Ecto neural progenitor cell (in vitro differentiated cells): ENCODE measurements at regions not wholly inside any gene's neighbourhood (a gene's known extent, or its start where the extent isn't known, plus 50 kb on each side); places are given as distances from the start of the nearest gene placed in this dataset.
"Not testable (repeated sequence)": the region's sequence is repeated elsewhere in the genome, so short reads cannot be mapped to it uniquely, and the experiment has no call there.

Experiments
- DNase-seq: peaks from one replicate; pipeline ENCODE4 v3.0.0-alpha.2; 2018; ENCODE audit warnings: low spot score

DNA sequence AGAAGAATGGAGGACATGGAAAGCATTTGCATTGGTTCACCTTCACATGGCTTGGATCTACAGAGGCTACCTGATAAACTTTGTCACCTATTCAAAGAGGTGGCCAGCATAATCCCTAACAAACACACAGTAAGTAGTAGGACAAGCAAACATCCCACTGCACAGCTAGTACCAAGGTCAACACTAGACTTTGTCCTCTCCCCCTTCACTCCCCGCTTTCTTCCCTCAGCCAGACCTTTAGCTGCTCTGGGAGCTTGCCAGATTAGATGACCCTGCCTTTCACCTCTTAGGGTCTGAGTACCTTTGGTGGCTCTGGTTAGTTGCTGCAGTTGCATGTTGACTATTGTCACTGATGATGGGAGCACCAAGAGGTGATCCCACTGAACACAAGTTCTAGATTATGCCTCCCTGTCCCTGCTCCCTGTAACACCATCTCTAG is 211.3 kb downstream of the CCDC74A start:
- not testable (repeated sequence) for DNase-seq

DNA sequence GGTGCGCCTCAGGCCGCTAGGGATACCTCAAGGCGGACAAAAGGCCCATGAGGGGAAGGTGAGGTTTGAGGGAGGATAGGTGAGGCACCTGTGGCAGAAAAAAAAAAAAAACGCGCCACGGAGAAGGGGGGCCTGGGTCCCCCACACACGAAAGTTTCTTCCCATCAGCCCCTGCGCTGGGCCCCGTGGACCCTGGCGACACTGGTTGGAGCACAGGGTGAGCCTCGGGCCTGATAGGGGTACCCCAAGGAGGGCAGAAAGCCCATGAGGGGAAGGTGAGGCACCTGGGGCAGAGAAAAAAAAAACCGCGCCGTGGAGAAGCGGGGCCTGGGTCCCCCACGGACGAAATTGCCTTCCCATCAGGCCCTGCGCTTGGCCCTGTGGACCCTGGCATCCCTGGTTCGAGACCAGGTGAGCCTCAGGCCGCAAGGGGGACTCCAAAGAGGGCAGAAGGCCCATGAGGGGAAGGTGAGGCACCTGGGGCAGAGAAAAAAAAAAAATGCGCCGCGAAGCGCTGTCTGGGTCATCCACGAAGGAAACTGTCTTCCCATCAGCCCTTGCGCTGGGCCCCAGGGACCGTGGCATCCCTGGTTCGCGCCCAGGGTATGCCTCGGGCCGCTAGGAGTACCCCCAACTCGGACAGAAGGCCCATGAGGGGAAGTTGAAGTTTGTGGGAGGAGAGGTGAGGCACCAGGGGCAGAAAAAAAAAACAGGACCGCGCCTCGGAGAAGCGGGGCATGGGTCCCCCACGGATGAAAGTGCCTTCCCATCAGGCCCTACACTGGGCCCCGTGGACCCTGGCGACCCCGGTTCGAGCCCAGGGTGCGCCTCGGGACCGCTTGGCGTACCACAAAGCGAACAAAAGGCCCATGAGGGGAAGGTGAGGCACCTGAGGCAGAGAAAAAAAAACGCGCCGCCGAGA is 226.2 kb downstream of the CCDC74A start:
- no peak for DNase-seq

DNA sequence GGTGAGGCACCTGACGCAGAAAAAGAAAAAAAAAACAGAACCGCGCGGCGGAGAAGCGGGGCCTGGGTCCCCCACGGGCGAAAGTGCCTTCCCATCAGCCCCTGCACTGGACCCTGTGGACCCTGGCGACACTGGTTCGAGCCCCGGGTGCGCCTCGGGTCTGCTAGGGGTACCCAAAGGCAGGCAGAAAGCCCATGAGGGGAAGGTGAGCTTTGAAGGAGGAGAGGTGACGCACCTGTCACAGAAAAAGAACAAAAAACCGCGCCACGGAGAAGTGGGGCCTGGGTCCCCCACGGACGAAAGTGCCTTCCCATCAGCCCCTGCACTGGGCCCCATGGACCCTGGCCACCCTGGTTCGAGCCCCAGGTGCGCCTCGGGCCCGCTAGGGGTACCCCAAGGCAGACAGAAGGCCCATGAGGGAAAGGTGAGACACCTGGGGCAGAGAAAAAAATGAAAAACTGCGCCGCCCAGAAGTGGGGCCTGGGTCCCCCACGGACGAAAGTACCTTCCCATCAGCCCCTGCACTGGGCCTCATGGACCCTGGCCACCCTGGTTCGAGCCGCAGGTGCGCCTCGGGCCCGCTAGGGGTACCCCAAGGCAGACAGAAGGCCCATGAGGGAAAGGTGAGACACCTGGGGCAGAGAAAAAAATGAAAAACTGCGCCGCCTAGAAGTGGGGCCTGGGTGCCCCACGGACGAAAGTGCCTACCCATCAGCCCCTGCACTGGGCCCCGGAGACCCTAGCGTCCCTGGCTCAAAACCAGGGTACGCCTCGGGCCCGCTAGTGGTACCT is 227.4 kb downstream of the CCDC74A start:
- DNase-seq: no peak

DNA sequence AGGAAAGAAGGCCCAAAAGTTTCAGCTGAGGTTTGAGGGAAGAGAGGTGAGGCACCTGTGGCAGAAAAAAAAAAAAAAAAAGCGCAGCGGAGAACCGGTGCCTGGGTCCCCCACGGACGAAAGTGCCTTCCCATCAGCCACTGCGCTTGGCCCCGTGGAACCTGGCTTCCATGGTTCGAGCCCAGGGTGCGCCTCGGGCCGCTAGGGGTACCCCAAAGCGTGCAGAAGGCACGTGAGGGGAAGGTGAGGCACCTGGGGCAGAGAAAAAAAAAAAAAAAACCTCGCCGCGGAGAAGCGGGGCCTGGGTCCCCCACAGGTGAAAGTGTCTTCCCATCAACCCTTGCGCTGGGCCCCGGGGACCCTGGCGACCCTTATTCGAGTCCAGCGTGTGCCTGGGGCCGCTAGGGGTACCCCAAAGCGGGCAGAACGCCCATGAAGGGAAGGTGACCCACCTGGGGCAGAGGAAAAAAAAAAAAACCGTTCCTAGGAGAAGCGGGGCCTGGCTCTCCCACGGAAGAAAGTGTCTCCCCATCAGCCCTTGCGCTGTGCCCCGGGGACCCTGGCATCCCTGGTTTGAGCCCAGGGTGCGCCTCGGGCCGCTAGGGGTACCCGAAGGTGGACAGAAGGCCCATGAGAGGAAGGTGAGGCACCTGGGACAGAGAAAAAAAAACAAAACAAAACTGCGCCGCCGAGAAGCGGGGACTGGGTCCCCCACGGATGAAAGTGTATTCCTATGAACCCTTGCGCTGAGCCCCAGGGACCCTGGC is 228.6 kb downstream of the CCDC74A start:
- no peak for DNase-seq

DNA sequence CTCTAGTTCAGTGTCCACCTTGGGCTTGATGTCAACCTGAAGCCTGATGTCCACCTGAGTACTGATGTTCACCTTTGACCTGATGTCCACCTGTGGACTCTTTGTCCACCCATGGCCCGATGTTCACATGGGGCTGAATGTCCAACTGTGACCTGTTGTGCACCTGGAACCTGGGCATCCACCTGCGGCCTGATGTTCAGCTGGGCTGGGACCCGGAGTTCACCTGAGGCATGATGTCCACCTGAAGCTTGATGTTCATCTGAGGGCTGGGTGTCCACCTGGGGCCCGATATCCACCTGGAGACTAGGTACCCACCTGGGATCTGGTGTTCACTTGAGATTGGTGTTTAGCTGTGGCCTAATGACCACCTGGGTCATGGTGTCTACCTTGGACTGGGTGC is 231.3 kb downstream of the CCDC74A start:
- DNase-seq: not testable (repeated sequence)

DNA sequence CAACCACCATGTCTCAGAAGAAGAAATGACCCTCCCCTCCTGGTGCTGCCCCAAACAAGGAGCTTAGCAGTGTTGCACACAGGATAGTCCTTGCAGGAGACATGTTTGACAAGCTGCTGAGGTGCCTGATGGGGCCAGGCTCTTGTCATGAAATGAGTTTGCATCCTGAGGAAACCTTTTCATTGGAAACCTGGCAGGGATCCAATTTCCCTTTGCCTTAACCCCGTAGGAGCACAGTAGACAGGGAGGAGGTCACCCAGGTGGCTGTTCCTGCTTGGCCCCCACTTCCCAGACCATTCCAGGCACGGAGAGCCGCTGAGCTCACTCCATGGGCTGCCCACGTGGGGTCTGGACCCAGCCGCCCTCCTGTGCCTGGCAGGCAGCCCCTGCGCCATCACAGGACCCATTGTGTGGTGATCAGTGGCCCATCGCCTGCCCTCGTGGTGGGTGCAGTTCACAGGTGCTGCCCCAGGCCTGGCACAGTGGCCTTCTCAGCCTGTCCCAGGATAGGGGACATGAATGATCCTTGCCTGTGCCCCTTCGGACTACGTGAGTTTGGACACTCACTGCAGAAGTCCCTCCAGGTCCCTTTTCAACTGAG is 247.4 kb downstream of the CCDC74A start:
- not testable (repeated sequence) for DNase-seq

DNA sequence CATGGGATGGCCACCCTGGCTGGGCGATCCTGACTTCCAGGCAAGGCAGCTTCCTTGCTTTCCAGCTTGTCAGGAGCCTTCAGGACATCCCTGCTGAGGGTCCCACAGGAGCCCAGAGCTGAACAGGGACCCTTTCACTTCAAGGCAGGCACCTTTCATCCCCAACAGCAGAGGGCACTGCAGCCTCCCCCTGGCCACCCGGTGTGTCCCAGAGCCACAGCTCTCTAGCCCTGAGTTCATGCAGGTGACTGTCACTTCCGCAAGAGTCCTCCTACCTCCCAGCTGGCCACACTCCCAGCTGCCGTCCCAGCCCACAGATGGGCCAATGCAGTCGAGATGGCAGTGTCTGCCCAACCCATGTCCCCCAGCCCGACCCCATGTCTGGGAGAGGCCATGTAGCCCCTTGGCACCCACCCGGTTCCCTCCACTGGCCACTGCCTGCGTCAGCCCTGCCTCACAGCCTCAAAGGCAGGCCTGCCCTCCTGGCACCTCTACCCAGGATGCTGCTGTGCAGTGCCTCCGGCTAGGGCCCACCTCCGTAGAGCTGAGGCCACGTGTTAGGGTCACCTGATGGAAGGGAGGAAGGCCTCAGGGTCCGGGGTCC is 248.3 kb downstream of the CCDC74A start:
- DNase-seq: not testable (repeated sequence)

DNA sequence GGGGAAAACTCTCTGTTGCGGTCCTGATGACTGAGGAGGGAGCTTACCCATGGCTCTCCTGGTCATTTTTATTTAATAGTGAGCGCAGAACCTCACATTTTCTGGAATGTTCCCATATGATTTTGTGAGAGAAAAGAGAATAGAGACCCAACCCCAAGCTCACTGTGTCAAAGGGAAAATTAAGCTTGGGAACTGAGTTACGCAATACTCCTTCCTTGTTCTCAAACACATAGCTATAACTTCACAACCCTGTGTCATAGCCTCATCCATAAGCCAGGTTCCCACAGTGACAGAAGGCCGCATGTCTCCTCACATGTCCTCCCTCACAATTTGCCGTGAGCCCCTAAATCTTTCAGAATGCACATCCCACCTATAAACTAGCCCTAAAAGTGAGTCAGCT is 252.8 kb downstream of the CCDC74A start:
- DNase-seq: not testable (repeated sequence)

DNA sequence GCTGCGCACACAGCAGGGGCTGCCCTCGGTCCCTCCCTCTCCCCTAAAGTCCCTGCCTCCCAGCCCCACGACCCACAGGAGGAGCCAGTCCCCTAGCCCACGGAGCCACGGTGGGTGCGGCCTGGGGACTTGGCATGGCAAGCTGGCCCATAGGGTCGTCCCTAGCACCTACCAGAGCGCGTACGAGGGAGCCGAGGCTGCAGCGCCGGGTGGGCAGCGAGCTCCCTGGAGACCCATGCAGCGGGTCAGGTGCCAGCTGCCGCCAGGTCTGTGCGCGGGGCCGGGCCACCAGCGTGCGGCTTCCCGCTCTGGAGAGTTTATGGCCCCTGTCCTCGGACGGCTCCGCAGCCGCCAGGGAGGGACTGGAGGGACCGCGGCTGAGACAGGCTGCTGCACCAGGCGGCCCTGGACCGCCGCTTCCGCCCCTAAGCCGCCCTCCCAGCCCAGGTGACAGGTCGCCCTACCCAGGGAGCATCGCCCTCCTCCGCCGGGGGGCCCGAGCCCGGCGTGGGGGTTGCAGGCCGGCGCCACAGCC is 273.6 kb downstream of the CCDC74A start:
- DNase-seq: no peak

DNA sequence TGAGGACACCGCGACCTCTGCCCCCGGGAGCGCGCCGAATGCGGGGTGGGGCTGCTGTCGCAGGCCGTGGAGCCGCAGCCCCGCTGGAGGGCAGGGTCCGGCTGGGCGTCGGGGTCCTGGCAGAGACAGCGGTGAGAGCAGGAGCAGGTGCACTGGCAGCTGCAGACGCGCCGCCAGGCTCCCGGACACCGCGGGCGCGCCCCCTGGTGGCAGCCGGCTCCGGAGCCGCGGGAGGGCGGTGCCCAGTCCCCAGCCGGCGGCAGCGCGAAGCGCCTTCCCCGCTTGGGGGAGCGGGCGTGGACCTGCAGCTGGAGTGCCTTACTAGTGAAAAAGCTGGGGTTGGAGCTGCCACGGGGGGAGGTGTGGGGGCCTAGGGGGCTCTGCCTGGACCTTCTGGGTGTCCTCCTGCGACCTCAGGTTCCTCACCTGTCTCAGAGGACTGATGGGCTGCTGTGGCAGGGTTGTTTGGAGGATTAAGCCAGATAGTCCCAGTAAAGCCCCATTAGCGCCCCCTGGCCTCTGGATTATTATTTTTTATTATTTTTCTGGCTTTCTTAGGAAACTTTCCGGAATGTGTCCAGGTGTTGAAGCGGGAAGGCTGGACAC is 274.2 kb downstream of the CCDC74A start:
- peak; percentile 85 for DNase-seq

DNA sequence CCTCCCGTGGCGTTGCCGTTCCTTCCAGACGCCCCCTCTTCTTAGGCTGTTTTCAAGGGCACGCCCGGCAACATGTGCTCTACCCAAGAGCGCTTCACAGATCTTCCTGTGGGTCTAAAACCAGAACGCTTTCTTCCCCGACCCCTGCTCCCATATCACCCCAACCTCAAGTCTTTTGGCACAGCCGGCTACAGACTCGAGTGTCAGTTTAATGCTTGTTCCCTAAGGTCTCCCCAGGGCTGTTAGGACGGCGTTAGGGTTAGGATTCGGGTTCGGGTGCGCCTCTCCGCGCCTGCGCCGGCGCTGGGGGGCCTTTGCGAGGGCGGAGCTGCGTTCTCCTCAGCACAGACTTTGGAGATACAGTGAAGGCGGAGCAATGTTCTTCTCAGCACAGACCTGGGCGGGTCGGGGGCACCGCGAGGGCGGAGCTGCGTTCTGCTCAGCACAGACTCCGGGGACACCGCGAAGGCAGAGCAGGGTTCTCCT is 274.7 kb downstream of the CCDC74A start:
- DNase-seq: peak; percentile 75

DNA sequence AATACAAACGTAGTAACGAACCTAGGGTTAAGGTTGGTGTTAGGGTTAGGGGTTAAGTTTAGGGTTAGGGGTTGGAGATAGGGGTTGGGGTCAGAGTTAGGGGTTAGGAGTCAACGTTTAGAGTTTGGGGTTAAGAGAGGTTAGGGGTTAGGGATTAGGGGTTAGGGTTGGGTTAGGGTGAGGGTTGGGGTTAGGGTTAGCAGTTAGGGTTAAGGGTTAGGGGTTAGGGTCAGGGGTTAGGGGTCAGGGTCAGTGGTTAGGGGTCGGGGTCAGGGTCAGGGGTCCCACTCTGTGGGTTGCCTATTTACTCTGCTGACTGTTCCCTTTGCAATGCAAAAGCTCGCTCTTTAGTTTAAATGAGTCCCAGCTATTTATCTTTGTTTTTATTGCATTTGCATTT is 275.5 kb downstream of the CCDC74A start:
- not testable (repeated sequence) for DNase-seq

DNA sequence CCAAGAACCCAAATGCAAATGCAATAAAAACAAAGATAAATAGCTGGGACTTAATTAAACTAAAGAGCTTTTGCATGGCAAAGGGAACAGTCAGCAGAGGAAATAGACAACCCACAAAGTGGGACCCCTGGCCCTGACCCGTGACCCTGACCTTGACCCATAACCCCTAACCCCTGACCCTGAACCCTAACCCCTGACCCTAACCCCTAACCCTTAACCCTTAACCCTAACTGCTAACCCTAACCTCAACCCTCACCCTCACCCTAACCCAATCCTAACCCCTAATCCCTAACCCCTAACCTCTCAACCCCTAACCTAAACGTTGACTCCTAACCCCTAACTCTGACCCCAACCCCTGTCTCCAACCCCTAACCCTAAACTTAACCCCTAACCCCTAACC is 284.9 kb downstream of the CCDC74A start:
- DNase-seq: not testable (repeated sequence)

DNA sequence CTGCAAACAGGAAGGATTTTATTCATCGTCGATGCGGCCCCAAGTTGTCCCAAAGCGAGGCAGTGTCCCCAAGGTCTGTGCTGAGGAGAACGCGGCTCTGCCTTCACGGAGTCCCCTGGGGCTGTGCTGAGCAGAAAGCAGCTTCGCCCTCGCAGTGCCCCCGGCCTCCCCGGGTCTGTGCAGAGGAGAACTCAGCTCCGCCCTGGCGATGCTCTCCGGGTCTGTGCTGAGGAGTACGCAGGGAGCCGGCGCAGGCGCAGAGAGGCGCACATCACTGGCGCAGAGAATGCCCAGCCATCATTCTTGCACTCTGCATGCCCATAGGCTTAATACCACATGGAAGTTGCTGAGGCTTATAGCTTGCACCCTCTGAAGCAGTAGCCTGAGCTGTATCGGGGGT is 285.7 kb downstream of the CCDC74A start:
- DNase-seq: not testable (repeated sequence)

DNA sequence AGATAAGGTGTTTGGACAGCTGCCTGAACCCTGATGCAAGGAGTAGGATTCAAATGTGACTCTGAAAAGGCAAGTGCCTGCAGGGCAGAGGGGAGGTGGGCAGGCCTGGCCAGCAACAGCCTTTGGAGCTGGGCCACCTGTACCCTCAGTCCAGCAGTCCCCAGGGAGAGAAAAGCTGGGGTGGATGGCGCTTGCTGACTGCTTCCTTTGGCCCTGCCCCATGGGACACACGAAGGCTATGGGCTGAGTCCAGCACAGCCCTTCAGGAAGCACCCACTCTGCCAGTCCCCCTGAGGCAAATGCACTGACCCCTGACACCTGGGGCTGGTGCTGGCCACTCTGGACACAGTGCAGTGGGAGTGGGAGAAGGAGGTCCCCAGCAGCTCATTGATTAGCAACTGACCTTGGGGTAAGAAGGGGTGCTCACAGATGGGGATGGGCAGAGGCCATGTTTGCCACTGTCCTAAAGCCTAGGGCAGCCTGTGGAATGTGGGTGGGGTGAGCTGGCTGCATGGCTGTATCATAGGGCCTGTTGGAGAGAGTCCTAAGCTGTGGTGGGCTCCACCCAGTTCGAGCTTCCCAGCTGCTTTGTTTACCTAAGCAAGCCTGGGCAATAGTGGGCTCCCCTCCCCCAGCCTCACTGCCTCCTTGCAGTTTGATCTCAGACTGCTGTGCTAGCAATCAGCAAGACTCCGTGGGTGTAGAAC is 290.7 kb downstream of the CCDC74A start:
- not testable (repeated sequence) for DNase-seq

DNA sequence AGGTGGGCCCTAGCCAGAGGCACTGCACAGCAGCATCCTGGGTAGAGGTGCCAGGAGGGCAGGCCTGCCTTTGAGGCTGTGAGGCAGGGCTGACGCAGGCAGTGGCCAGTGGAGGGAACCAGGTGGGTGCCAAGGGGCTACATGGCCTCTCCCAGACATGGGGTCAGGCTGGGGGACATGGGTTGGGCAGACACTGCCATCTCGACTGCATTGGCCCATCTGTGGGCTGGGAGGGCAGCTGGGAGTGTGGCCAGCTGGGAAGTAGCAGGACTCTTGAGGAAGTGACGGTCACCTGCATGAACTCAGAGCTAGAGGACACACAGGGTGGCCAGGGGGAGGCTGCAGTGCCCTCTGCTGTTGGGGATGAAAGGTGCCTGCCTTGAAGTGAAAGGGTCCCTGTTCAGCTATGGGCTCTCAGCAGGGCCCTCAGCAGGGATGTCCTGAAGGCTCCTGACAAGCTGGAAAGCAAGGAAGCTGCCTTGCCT is 294.6 kb downstream of the CCDC74A start:
- not testable (repeated sequence) for DNase-seq

DNA sequence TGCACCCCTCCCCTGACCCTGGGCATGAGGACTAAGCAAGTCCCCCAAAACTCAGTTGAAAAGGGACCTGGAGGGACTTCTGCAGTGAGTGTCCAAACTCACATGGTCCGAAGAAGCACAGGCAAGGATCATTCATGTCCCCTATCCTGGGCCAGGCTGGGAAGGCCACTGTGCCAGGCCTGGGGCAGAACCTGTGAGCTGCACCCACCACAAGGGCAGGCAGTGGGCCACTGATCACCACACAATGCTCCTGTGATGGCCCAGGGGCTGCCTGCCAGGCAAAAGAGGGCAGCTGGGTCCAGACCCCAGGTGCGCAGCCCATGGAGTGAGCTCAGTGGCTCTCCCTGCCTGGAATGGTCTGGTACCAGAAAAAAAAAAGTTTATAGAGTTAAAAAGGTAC is 295.4 kb downstream of the CCDC74A start:
- DNase-seq: not testable (repeated sequence)

DNA sequence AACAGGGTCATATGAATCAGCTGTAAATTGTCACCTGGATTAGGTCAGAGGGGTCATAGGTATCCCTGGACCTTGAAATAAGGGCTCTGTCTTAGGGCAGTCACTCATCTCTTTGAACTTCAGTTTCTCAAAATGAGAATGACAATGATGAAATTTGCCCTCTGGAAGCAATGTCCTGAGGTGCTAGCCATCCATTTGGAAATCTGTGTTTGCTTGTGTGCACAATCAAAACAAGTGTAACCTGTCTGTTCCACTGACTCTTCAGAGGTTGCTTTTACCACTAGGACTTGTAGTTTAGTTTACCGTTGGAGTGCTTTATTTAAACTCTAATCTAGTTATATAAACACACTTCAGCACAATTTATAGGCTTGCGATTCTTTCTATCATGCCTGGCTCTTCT is 297.3 kb downstream of the CCDC74A start:
- not testable (repeated sequence) for DNase-seq

DNA sequence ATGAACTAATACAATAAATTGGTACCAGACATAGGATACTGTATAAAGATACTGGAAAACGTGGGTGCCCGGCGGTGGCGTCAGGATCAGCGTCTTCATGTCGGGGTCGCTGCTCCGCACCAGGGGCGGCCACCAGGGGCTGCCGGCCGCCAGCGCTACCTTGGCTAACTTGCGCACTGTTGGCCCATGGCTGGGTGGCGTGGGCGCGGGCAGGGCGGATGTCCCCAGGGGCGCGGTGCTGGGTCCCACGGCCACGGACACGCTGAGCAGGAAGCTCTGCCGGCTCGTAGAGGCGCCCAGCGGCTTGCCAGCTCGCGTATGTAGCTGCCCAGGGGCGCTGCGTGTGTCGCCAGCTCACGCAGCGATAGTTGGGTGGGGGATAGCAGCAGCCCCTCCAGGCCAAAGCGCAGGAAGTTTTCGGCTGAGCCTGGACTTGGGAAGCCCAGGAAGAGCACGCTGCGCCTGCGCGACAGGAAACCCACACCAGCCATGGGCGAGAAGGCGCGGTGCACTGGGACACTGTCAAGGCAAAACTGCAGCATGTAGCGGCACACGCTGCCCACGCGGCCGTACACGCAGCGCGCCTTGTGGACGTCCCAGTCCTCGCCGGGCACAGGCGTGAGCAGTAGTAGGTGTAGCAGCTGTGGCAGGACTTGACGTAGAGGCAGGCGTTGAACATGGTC is 299.9 kb downstream of the CCDC74A start:
- no peak for DNase-seq
